Bronchial epithelial cell (primary cell): ENCODE measurements at regions not wholly inside any gene's neighbourhood (a gene's known extent, or its start where the extent isn't known, plus 50 kb on each side); places are given as distances from the start of the nearest gene placed in this dataset.

Experiments
- DNase-seq: peaks from one replicate; pipeline ENCODE4 v3.0.0-alpha.2; 2010; ENCODE audit warnings: low read depth
- FAIRE-seq: peaks from 2 replicates; lab custom pipeline; 2011; peaks lifted over from hg19 to GRCh38; lab: Jason Lieb, UNC
- H3K27me3 ChIP-seq: 2 replicates; pipeline ENCODE4 v1.5.1; 2011; ENCODE audit warnings: low read length; ENCODE audit not compliant: control insufficient read depth, insufficient read depth
- H3K36me3 ChIP-seq: 2 replicates; pipeline ENCODE4 v1.5.1; 2011; ENCODE audit warnings: low read length; ENCODE audit not compliant: control insufficient read depth, insufficient read depth
- H3K4me3 ChIP-seq: 2 replicates; pipeline ENCODE4 v1.5.1; 2011; ENCODE audit warnings: mild to moderate bottlenecking, low read depth, low read length, control low read depth
- CTCF ChIP-seq: IDR thresholded peaks from 2 replicates; pipeline ENCODE4 v1.5.1; 2011; ENCODE audit warnings: mild to moderate bottlenecking, moderate library complexity, low read length, control low read depth, inconsistent platforms; ENCODE audit not compliant: insufficient read depth, severe bottlenecking

- TF ChIP-seq CTCF, result no peak
- DNase-seq (no peak), FAIRE-seq (no peak)
- H3K4me3 ChIP-seq, result no peak overlapping the region
- H3K36me3 ChIP-seq, result no peaks in the 10 kb centered on the region
- H3K27me3 ChIP-seq, result peaks cover 4% of the 10 kb centered on the region
These were observed 89.3 kb downstream of the NPY start for GRCh38 chr7:24372961-24373955.

DNA sequence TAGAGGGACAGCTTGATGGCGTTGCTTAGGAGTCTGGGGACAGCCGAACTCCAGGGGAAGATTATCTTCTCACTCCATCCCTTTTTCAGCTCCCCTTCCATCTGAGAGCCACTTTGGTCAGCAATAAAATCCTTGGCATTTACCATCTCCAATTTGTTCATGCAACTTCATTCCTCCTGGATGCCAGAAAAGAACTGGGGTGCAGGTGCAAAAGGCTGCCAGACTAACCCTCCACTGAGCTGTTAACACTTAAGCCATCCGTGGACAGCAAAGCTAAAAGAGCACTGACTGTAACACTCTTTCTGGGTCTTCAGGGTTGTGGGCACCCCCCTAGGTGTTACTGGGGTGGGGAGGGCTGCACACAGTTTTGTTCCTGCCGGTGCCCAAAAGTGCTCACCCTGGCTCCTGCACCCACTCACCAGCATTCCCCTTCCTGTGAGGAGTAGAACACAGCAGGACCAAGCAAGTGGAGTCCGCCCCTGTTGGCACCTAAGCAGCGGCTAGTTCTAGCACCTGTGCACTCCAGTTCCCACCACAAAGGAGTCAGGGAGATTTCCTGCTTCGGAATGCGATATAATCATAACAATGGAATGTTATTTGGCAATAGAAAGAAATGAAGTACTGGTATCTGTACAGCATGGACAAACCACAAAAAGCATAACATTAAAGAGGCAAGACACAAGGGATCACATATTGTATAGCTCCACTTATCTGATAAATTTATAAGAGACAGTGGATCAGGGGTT lies 95.1 kb downstream of the NPY start:
- peak; percentile 93 for DNase-seq
- no peak for TF ChIP-seq CTCF
- H3K36me3 ChIP-seq, result no peaks in the 10 kb centered on the region
- no peak for FAIRE-seq
- peaks cover 3% of the 10 kb centered on the region for H3K27me3 ChIP-seq
- H3K4me3 ChIP-seq, result no peak overlapping the region

DNA sequence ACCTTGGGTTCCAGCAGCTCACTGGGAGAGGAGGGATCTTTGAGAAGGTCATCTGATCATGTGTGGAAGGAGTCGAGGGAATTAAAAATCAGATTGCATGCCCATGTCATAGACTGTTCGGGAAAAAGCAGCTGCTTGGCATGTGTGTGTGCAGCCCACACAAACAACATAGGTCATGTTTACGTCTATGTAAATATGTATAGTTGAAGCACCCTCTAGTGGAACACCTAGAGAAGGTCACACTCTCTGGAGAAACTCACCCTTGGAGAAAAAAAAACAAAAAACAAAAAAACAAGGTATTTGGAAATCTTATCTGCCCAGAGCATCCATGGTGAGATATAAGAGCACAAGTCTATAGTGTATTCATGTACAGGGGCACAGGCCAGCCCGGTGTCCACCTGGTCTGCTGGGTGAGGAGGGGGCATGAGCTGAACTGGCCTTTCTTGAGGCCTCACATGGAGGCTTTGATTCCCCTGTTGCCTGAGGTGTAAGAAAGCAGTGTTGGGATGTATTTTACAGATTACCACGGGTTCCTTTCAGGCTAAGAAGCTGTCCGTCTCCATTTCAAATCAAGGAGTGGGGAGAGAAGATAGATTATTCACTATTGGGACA lies 98.0 kb downstream of the NPY start:
- no peak for FAIRE-seq
- Histone ChIP-seq H3K4me3 (no peak overlapping the region), H3K36me3 (no peaks in the 10 kb centered on the region), H3K27me3 (peaks cover 1% of the 10 kb centered on the region)
- DNase-seq, result peak; percentile 43
- peak; percentile 63 for TF ChIP-seq CTCF

DNA sequence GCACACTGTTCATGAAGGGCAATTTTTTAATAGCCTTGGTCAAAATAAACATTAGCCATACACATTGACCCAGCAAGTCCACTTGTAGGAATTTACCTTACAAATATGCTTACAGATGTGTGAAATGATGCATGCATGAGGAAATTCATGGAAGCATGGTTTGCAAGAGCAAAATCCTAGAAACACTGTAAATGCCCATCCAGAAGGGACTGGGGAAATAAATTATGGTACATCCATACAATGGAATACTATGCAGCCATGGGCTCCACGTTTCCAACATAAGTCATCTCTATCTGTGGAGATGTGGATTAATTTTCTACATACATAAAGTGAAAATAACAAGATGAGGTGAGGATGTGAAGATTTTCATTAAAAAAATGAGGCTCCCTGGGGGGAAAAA lies 99.1 kb downstream of the NPY start:
- DNase-seq (no peak), FAIRE-seq (no peak)
- H3K4me3 ChIP-seq, result no peak overlapping the region
- H3K27me3 ChIP-seq, result no peaks in the 10 kb centered on the region
- no peaks in the 10 kb centered on the region for H3K36me3 ChIP-seq
- no peak for TF ChIP-seq CTCF

DNA sequence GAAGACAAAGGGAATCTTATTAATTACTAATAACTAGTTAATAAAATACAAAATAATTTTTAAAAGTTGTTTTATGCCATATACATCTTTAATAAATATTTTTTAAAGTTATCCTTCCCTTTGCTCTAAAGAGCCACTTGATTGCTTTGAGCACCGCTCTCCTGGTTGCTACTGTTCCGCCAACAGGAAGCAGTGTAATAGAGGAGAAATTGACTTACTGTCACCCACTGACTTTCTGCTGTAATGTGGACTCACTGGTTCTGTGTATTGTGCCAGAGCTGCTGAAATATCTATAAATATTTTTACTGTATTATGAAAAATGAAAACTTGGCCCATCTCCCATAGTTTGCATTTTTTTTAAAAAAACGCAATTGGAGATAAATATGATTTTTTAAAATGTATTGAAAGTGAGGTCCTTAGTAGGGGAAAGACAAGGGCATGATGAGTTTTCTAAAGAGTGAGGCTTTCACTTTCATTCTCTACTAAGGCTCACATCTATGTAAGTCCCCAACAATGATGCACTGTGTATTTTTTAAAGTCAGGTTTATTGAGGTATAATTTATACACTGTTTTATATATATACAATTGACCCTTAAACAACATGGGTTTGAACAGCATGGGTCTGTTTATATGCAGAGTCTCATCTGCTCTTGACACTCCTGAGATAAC lies 100.5 kb downstream of the NPY start:
- TF ChIP-seq CTCF, result no peak
- H3K27me3 ChIP-seq, result no peaks in the 10 kb centered on the region
- no peaks in the 10 kb centered on the region for H3K36me3 ChIP-seq
- no peak for DNase-seq
- no peak for FAIRE-seq
- H3K4me3 ChIP-seq, result no peak overlapping the region
